Calu3 (cell line): ENCODE measurements at regions not wholly inside any gene's neighbourhood (a gene's known extent, or its start where the extent isn't known, plus 50 kb on each side); places are given as distances from the start of the nearest gene placed in this dataset.

Experiments used
- BruUV-seq: library from RNA; stranded (reverse); fragments of 400-500 nt; replicated peaks from 2 replicates; lab custom pipeline; 2021; lab: Mats Ljungman, UMichigan
- CTCF ChIA-PET: fragments of 300-600 bp; sonication (Branson Sonifier 250); formaldehyde crosslinking; loops from one replicate; lab custom pipeline; 2022; ENCODE audit warnings: antibody characterized with exemption; lab: Charles Lee
- DNase-seq: peaks from one replicate; pipeline ENCODE4 v3.0.0; 2022
- H3K27ac Mint-ChIP-seq: one replicate; pipeline ENCODE4 v1.8.0; 2022; ENCODE audit warnings: mixed read lengths; ENCODE audit not compliant: unreplicated experiment
- H3K27me3 Mint-ChIP-seq: one replicate; pipeline ENCODE4 v1.8.0; 2022; ENCODE audit warnings: mixed read lengths; ENCODE audit not compliant: unreplicated experiment
- H3K36me3 Mint-ChIP-seq: one replicate; pipeline ENCODE4 v1.8.0; 2022; ENCODE audit warnings: mild to moderate bottlenecking, moderate library complexity, mixed read lengths; ENCODE audit not compliant: insufficient read depth, unreplicated experiment
- H3K4me1 Mint-ChIP-seq: one replicate; pipeline ENCODE4 v1.8.0; 2022; ENCODE audit warnings: mild to moderate bottlenecking, low read depth, mixed read lengths; ENCODE audit not compliant: unreplicated experiment
- H3K4me3 Mint-ChIP-seq: one replicate; pipeline ENCODE4 v1.8.0; 2022; ENCODE audit warnings: mild to moderate bottlenecking, low read depth, moderate library complexity, mixed read lengths; ENCODE audit not compliant: unreplicated experiment
- H3K9me3 Mint-ChIP-seq: one replicate; pipeline ENCODE4 v1.8.0; 2022; ENCODE audit warnings: low read depth, mixed read lengths; ENCODE audit not compliant: unreplicated experiment
- CTCF ChIP-seq: fragments of 200-600 bp; IDR thresholded peaks from one replicate; pipeline ENCODE4 v1.8.0; 2022; ENCODE audit warnings: antibody characterized with exemption; ENCODE audit not compliant: unreplicated experiment
- intact Hi-C: fragments of 100-400 bp; cut with micrococcal nuclease; formaldehyde crosslinking; loops from one replicate; pipeline ENCODE4 v1.10.0; 2022; ENCODE audit not compliant: unreplicated experiment

DNA sequence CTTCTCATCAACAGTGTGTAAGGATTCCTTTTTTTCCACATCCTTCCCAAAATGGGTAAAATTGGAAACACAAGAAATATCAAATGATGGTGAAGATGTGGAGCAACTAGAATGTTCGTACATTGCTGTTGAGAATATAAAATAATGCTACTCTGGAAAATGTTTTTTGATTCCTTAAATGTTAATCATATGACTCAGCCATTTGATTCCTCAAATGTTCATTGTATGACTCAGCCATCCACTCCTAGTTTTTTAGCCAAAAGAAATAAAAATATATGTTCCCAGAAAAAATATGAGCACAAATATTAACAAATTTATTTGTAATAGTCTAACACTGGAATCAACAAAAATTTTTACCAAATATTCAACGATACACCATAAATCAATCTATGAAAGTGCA lies 1108.6 kb downstream of the LRFN5 start:
- no peaks in the 10 kb centered on the region for H3K4me1 Mint-ChIP-seq
- no peak for TF ChIP-seq CTCF
- no peaks in the 10 kb centered on the region for H3K36me3 Mint-ChIP-seq
- intact Hi-C loops, result no loop called here
- H3K27ac Mint-ChIP-seq, result no peak overlapping the region
- no TSS peak for BruUV-seq
- DNase-seq, result no peak
- no peaks in the 10 kb centered on the region for H3K27me3 Mint-ChIP-seq
- H3K9me3 Mint-ChIP-seq, result peaks cover 7% of the 10 kb centered on the region
- CTCF ChIA-PET, result no interaction called here
- no peak overlapping the region for H3K4me3 Mint-ChIP-seq

GRCh38 chr14:42710071-42710470 lies 1103.4 kb downstream of the LRFN5 start:
- intact Hi-C loops, result no loop called here
- Mint-ChIP-seq H3K36me3 (no peaks in the 10 kb centered on the region), H3K27ac (no peak overlapping the region), H3K4me3 (no peak overlapping the region), H3K4me1 (no peaks in the 10 kb centered on the region), H3K9me3 (peaks cover 8% of the 10 kb centered on the region), H3K27me3 (no peaks in the 10 kb centered on the region)
- no peak for DNase-seq
- no TSS peak for BruUV-seq
- CTCF ChIA-PET, result no interaction called here
- no peak for TF ChIP-seq CTCF

DNA sequence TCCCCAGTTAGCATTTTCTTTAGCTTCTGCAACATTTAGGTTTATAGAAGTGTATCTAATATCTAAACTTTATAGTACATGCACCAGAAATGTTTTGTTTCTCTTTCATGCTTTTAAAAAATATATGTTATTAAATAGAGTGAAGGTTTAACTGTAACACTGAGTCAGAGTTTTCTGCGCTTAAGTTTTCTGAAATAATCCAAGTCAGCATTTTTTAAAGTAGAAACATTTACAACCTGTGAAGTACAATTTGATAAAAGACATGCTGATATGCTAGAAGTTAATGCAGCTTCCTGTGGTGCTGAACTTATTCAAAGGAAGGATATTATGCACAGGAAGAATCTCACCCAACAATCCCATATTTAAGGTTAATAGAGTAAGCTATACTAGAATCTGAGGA lies 1096.8 kb downstream of the LRFN5 start:
- no peaks in the 10 kb centered on the region for H3K4me1 Mint-ChIP-seq
- H3K27ac Mint-ChIP-seq, result no peak overlapping the region
- H3K27me3 Mint-ChIP-seq, result no peaks in the 10 kb centered on the region
- H3K4me3 Mint-ChIP-seq, result no peak overlapping the region
- peaks cover 8% of the 10 kb centered on the region for H3K9me3 Mint-ChIP-seq
- no peak for TF ChIP-seq CTCF
- intact Hi-C loops, result no loop called here
- no peak for DNase-seq
- H3K36me3 Mint-ChIP-seq, result no peaks in the 10 kb centered on the region
- no TSS peak for BruUV-seq
- CTCF ChIA-PET, result no interaction called here

DNA sequence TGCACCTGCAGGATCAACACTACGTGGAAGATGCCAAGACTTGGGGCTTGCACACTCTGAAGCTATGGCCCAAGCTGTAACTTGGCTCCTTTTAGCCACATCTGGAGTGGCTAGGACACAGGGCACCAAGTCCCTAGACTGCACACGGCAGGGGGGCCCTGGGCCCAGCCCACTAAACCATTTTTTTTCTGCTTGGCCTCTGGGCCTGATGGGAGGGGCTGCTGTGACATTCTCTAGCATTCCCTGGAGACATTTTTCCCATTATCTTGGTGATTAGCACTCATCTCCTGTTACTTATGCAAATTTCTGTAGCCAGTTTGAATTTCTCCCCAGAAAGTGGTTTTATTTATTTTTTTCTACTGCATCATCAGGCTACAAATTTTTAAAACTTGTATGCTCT lies 1080.7 kb downstream of the LRFN5 start:
- Mint-ChIP-seq H3K27me3 (no peaks in the 10 kb centered on the region), H3K4me1 (no peaks in the 10 kb centered on the region), H3K36me3 (no peaks in the 10 kb centered on the region), H3K9me3 (peaks cover 7% of the 10 kb centered on the region), H3K4me3 (no peak overlapping the region), H3K27ac (no peak overlapping the region)
- BruUV-seq, result no TSS peak
- no peak for TF ChIP-seq CTCF
- no peak for DNase-seq
- CTCF ChIA-PET, result no interaction called here
- intact Hi-C loops, result no loop called here

GRCh38 chr14:42683707-42684106 lies 1077.0 kb downstream of the LRFN5 start:
- intact Hi-C loops, result no loop called here
- H3K27ac Mint-ChIP-seq, result no peak overlapping the region

More at GRCh38 chr14:42683707-42684106, 1077.0 kb downstream of the LRFN5 start:
- H3K4me3 Mint-ChIP-seq, result no peak overlapping the region
- H3K9me3 Mint-ChIP-seq, result peaks cover 9% of the 10 kb centered on the region
- no peak for DNase-seq
- no peak for TF ChIP-seq CTCF
- H3K4me1 Mint-ChIP-seq, result no peaks in the 10 kb centered on the region
- BruUV-seq, result no TSS peak
- CTCF ChIA-PET, result no interaction called here
- H3K27me3 Mint-ChIP-seq, result no peaks in the 10 kb centered on the region
- H3K36me3 Mint-ChIP-seq, result no peaks in the 10 kb centered on the region
